ENCODE measurements at regions not wholly inside any gene's neighbourhood (a gene's known extent, or its start where the extent isn't known, plus 50 kb on each side); places are given as distances from the start of the nearest gene placed in this dataset.

DNA sequence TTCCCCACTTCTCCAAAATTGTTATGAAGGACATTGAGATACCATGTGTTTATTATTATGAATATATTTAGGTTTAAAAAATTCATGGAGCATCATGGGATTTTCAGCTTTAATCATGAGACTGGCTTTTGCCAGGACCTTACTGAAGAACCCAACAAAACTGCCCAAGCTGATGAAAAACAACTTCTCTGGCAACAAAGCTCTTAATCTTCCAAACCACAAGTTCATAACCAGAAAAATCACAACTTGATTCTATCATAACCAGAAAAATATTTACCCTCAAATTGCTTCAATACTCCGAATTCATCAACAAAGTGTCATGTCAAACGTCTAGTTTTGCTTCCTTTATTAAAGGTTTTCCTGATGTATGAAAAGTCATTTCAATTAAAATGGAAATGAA is 971.8 kb upstream of the ACVR2A start:
- intact Hi-C loops (cut with DNase I): no loop called here
- Histone ChIP-seq H3K36me3 (no peaks in the 10 kb centered on the region), H3K4me3 (no peak overlapping the region), H3K9me3 (no peaks in the 10 kb centered on the region), H3K27me3 (no peaks in the 10 kb centered on the region), H3K27ac (no peak overlapping the region), H3K4me1 (ENCODE audit: insufficient read depth) (no peaks in the 10 kb centered on the region)
- 52 to 62% (median 62%) methylated on average over 2 of the region's 2 CpGs for WGBS, 3 donors
- DNase-seq: no peak
- TF ChIP-seq EP300 (IDR thresholded peaks at IDR 0.05) (no peak), POLR2A (IDR thresholded peaks at IDR 0.05) (no peak)
- TF ChIP-seq, protein P1, sequence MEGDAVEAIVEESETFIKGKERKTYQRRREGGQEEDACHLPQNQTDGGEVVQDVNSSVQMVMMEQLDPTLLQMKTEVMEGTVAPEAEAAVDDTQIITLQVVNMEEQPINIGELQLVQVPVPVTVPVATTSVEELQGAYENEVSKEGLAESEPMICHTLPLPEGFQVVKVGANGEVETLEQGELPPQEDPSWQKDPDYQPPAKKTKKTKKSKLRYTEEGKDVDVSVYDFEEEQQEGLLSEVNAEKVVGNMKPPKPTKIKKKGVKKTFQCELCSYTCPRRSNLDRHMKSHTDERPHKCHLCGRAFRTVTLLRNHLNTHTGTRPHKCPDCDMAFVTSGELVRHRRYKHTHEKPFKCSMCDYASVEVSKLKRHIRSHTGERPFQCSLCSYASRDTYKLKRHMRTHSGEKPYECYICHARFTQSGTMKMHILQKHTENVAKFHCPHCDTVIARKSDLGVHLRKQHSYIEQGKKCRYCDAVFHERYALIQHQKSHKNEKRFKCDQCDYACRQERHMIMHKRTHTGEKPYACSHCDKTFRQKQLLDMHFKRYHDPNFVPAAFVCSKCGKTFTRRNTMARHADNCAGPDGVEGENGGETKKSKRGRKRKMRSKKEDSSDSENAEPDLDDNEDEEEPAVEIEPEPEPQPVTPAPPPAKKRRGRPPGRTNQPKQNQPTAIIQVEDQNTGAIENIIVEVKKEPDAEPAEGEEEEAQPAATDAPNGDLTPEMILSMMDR (IDR thresholded peaks at IDR 0.05): no peak

DNA sequence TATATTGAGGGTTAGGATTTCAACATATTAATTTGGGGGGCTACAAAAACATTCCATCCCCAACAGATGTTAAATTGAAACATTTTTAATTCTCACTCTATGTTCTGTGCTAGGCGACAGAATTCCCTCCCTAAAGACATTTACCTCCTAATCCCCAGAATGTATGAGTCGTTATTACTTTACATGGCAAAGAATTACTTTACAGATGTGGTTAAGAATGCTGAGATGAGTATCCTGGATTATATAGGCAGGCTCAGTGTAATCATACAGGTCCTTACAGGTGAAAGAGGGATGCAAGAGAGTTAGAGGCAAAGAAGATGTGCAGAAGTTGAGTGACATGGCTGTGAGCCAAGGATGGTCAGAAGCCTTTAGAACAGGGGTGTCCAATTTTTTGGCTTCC is 974.1 kb upstream of the ACVR2A start:
- no peak for DNase-seq
- TF ChIP-seq, protein P1 (IDR thresholded peaks at IDR 0.05): no peak
- TF ChIP-seq EP300 (IDR thresholded peaks at IDR 0.05): no peak
- no peak for TF ChIP-seq POLR2A (IDR thresholded peaks at IDR 0.05)
- Histone ChIP-seq H3K9me3 (no peaks in the 10 kb centered on the region), H3K27me3 (no peaks in the 10 kb centered on the region), H3K36me3 (no peaks in the 10 kb centered on the region), H3K27ac (no peak overlapping the region), H3K4me3 (no peak overlapping the region), H3K4me1 (ENCODE audit: insufficient read depth) (no peaks in the 10 kb centered on the region)
- WGBS, 3 donors: 91 to 96% (median 95%) methylated on average over 2 of the region's 2 CpGs
- intact Hi-C loops (cut with DNase I): no loop called here

DNA sequence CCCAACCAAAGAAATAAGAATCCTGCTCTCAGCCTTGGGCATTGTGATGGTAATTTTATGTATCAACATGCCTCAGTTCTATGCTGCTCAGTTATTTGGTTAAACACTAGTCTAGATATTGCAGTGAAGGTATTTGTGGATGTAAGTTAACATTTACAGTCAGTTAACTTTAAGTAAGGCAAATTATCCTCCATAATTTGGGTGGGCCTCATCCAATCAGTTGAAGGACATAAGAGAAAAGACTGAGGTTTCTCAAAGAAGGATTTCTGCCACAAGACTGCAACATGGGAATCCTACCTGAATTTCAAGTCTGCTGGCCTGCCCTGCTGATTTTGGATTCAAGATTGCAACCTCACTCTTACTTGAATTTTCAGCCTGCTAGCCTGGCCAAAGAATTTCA is 975.5 kb upstream of the ACVR2A start:
- intact Hi-C loops (cut with DNase I): no loop called here
- no peak for TF ChIP-seq POLR2A (IDR thresholded peaks at IDR 0.05)
- TF ChIP-seq EP300 (IDR thresholded peaks at IDR 0.05): no peak
- TF ChIP-seq, protein P1 (IDR thresholded peaks at IDR 0.05): no peak

DNA sequence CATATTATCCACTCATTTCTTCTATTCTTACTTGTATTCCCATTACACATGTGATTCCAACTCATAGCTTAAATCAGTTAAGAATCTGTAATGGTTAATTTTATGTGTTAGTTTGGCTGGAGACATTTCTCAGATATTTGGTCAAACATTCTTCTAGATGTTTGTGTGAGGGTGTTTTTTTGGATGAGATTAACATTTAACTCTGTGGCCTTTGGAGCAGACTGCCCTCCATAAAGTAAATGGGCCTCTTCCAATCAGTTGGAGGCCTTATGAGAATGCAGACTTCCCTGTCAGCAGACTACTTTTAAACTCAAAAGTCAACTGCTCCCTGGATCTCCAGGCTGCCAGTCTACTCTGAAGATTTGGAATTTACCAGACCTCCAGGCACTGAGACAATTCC is 976.8 kb upstream of the ACVR2A start:
- Histone ChIP-seq H3K9me3 (no peaks in the 10 kb centered on the region), H3K4me1 (ENCODE audit: insufficient read depth) (no peaks in the 10 kb centered on the region), H3K4me3 (no peak overlapping the region), H3K27ac (no peak overlapping the region), H3K27me3 (no peaks in the 10 kb centered on the region), H3K36me3 (no peaks in the 10 kb centered on the region)
- intact Hi-C loops (cut with DNase I): no loop called here
- no peak for DNase-seq
- no peak for TF ChIP-seq POLR2A (IDR thresholded peaks at IDR 0.05)
- TF ChIP-seq, protein P1 (IDR thresholded peaks at IDR 0.05): no peak
- no peak for TF ChIP-seq EP300 (IDR thresholded peaks at IDR 0.05)

More for the DNA sequence above, 975.5 kb upstream of the ACVR2A start:
- Histone ChIP-seq H3K4me3 (no peak overlapping the region), H3K27ac (no peak overlapping the region), H3K4me1 (ENCODE audit: insufficient read depth) (no peaks in the 10 kb centered on the region), H3K36me3 (no peaks in the 10 kb centered on the region), H3K27me3 (no peaks in the 10 kb centered on the region), H3K9me3 (no peaks in the 10 kb centered on the region)
- no peak for DNase-seq

DNA sequence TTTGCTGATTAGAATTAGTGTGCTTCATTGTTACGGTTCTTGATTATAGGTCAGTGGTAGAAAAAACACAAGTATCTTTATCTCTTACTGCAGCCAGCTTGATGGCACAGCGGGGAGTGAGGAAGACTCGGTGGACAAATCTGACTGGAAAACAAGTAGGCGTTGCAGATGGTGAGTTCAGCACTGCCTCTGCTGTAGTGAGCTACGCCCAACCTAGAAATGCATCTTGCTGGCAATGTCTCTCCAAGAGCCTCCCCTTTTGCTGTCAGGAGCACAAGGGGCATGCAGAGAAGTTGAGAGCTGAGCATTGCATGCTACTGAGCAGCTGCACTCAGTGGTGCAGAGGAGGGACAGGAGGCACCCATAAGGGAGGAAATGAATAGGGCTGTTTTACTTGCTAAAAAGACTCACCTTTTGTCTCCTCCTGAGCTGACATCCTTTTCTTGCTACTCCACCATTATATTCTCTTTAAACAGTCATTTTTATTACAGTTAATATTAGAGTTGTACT is 977.3 kb upstream of the ACVR2A start:
- H3K4me3 ChIP-seq: no peak overlapping the region
- DNase-seq: no peak
- no peaks in the 10 kb centered on the region for H3K4me1 ChIP-seq (ENCODE audit: insufficient read depth)
- TF ChIP-seq, protein P1 (IDR thresholded peaks at IDR 0.05): no peak
- TF ChIP-seq POLR2A (IDR thresholded peaks at IDR 0.05): no peak
- no peak for TF ChIP-seq EP300 (IDR thresholded peaks at IDR 0.05)
- H3K36me3 ChIP-seq: no peaks in the 10 kb centered on the region
- no peaks in the 10 kb centered on the region for H3K9me3 ChIP-seq
- no peak overlapping the region for H3K27ac ChIP-seq
- intact Hi-C loops (cut with DNase I): no loop called here
- 81 to 91% (median 87%) methylated on average over 5 of the region's 5 CpGs for WGBS, 3 donors
- no peaks in the 10 kb centered on the region for H3K27me3 ChIP-seq
